Gastrocnemius medialis (tissue), 4 donors: ENCODE measurements at regions not wholly inside any gene's neighbourhood (a gene's known extent, or its start where the extent isn't known, plus 50 kb on each side); places are given as distances from the start of the nearest gene placed in this dataset.

ENCODE experiments used
- ATAC-seq, 2 donors: fragments of 150-250 bp; one replicate each; pipeline ENCODE4 v1.9.1; 2016
- DNase-seq, 2 donors: peaks; one replicate each; pipeline ENCODE4 v3.0.0-alpha.2; 2019
- H3K27ac ChIP-seq, 4 donors: fragments of 200-600 bp; sonication (generic); 1 replicate in 1 of 4; 2 replicates in 3 of 4; pipeline ENCODE4 v1.5.1; 2016 to 2018; ENCODE audit warnings: mild to moderate bottlenecking in 2 of 4, moderate library complexity in 1 of 4
- H3K27me3 ChIP-seq, 3 donors: fragments of 200-600 bp; sonication (generic) in 2 of 3; 1 replicate in 1 of 3; 2 replicates in 2 of 3; pipeline versions ENCODE4 v1.5.1 to v1.6.0; 2016 to 2019; ENCODE audit warnings: mild to moderate bottlenecking in 1 of 3, moderate library complexity in 1 of 3
- H3K36me3 ChIP-seq, 2 donors: fragments of 200-600 bp; sonication (generic) in 1 of 2; one replicate each; pipeline ENCODE4 v1.5.1; 2017 to 2018
- H3K4me1 ChIP-seq, 2 donors: fragments of 200-600 bp; sonication (generic) in 1 of 2; one replicate each; pipeline ENCODE4 v1.5.1; 2016 to 2017; ENCODE audit warnings: mild to moderate bottlenecking in 2 of 2
- H3K4me3 ChIP-seq, 4 donors: fragments of 200-600 bp; sonication (generic) in 3 of 4; 1 replicate in 1 of 4; 2 replicates in 3 of 4; pipeline ENCODE4 v1.5.1; 2016 to 2019; ENCODE audit warnings: mild to moderate bottlenecking in 2 of 4
- H3K9me3 ChIP-seq, 3 donors: fragments of 200-600 bp; sonication (generic) in 2 of 3; 1 replicate in 1 of 3; 2 replicates in 2 of 3; pipeline ENCODE4 v1.5.1; 2016 to 2019
- CTCF ChIP-seq, 5 experiments: fragments of 450-650 bp in 3 of 5; fragments of 200-600 bp in 2 of 5; sonication (generic) in 2 of 5; IDR thresholded peaks in 4 of 5; conservative IDR thresholded peaks in 1 of 5; 1 replicate in 4 of 5; 2 replicates in 1 of 5; pipeline ENCODE4 v1.5.1; 2016 to 2019; ENCODE audit warnings: antibody characterized with exemption in 5 of 5, mild to moderate bottlenecking in 3 of 5, moderate library complexity in 3 of 5
- POLR2A ChIP-seq, 2 donors: fragments of 450-650 bp; IDR thresholded peaks; one replicate each; pipeline ENCODE4 v1.6.1; 2017; ENCODE audit warnings: antibody characterized with exemption in 2 of 2, mild to moderate bottlenecking in 2 of 2, moderate library complexity in 2 of 2
- in situ Hi-C, 4 donors: fragments of 200-750 bp; cut with MboI; loops; one replicate each; pipeline versions ENCODE4 v1.15.0 to v1.8.0; 2017; ENCODE audit warnings: low sequenced_read_pairs in 4 of 4
- intact Hi-C: fragments of 100-400 bp; cut with DNase I; formaldehyde crosslinking; loops from one replicate; pipeline ENCODE4 v1.15.1; 2023; ENCODE audit warnings: low total_unique reads

- intact Hi-C loops (no loop called here), in situ Hi-C loops (no loop called here)
- ATAC-seq: no peak
- Histone ChIP-seq H3K27ac (no peak overlapping the region), H3K9me3 (peaks cover 0 to 6% (median 5%) of the 10 kb centered on the region in 3 donors), H3K4me3 (no peak overlapping the region), H3K27me3 (no peaks in the 10 kb centered on the region), H3K36me3 (no peaks in the 10 kb centered on the region), H3K4me1 (no peaks in the 10 kb centered on the region)
- TF ChIP-seq CTCF (IDR thresholded peaks at IDR 0.05 in 4 of 5, conservative IDR thresholded peaks at IDR 0.05 in 1 of 5): no peak
- no peak for TF ChIP-seq POLR2A (IDR thresholded peaks at IDR 0.05)
- no peak for DNase-seq
Measured at GRCh38 chr6:168822376-168822775, 381.4 kb downstream of the SMOC2 start.

GRCh38 chr6:168819546-168819945 lies 378.6 kb downstream of the SMOC2 start:
- no peaks in the 10 kb centered on the region for H3K27me3 ChIP-seq
- H3K27ac ChIP-seq: no peak overlapping the region
- TF ChIP-seq POLR2A (IDR thresholded peaks at IDR 0.05) (no peak), CTCF (IDR thresholded peaks at IDR 0.05 in 4 of 5, conservative IDR thresholded peaks at IDR 0.05 in 1 of 5) (no peak)
- DNase-seq (no peak), ATAC-seq (no peak)
- H3K36me3 ChIP-seq: no peaks in the 10 kb centered on the region
- peaks cover 2 to 6% (median 6%) of the 10 kb centered on the region in 3 donors for H3K9me3 ChIP-seq
- H3K4me1 ChIP-seq: no peaks in the 10 kb centered on the region
- in situ Hi-C loops (no loop called here), intact Hi-C loops (no loop called here)
- no peak overlapping the region for H3K4me3 ChIP-seq

- no peaks in the 10 kb centered on the region for H3K27me3 ChIP-seq
- H3K4me3 ChIP-seq: no peak overlapping the region
- no peaks in the 10 kb centered on the region for H3K36me3 ChIP-seq
- H3K27ac ChIP-seq: no peak overlapping the region
- DNase-seq (no peak), ATAC-seq (no peak)
- TF ChIP-seq POLR2A (IDR thresholded peaks at IDR 0.05) (no peak), CTCF (IDR thresholded peaks at IDR 0.05 in 4 of 5, conservative IDR thresholded peaks at IDR 0.05 in 1 of 5) (no peak)
- intact Hi-C loops: no loop called here
- peaks cover 2 to 6% (median 6%) of the 10 kb centered on the region in 3 donors for H3K9me3 ChIP-seq
- in situ Hi-C loops: no loop called here
- H3K4me1 ChIP-seq: no peaks in the 10 kb centered on the region
Measured at GRCh38 chr6:168817558-168818159, 376.7 kb downstream of the SMOC2 start.

GRCh38 chr6:168815229-168815628 lies 374.2 kb downstream of the SMOC2 start:
- DNase-seq: no peak

More at GRCh38 chr6:168815229-168815628, 374.2 kb downstream of the SMOC2 start:
- Histone ChIP-seq H3K27me3 (no peaks in the 10 kb centered on the region), H3K36me3 (no peaks in the 10 kb centered on the region), H3K4me1 (no peaks in the 10 kb centered on the region), H3K9me3 (peaks cover 2 to 6% (median 6%) of the 10 kb centered on the region in 3 donors), H3K4me3 (no peak overlapping the region), H3K27ac (no peak overlapping the region)
- no peak for ATAC-seq
- TF ChIP-seq POLR2A (IDR thresholded peaks at IDR 0.05): no peak
- no peak for TF ChIP-seq CTCF (IDR thresholded peaks at IDR 0.05 in 4 of 5, conservative IDR thresholded peaks at IDR 0.05 in 1 of 5)
- intact Hi-C loops: no loop called here
- in situ Hi-C loops: no loop called here
